ENCODE measurements at regions not wholly inside any gene's neighbourhood (a gene's known extent, or its start where the extent isn't known, plus 50 kb on each side); places are given as distances from the start of the nearest gene placed in this dataset.

GRCh38 chr6:21836277-21836676 is 242.7 kb downstream of the SOX4 start:
- no peak for DNase-seq (ENCODE audit: low spot score)
- CTCF ChIA-PET, result no interaction called here
- no peak overlapping the region for H3K27ac ChIP-seq
- TF ChIP-seq CTCF (conservative IDR thresholded peaks at IDR 0.05; ENCODE audit: low read depth), result no peak
- POLR2A ChIA-PET (ENCODE audit: low non-redundant PET), result no interaction called here

DNA sequence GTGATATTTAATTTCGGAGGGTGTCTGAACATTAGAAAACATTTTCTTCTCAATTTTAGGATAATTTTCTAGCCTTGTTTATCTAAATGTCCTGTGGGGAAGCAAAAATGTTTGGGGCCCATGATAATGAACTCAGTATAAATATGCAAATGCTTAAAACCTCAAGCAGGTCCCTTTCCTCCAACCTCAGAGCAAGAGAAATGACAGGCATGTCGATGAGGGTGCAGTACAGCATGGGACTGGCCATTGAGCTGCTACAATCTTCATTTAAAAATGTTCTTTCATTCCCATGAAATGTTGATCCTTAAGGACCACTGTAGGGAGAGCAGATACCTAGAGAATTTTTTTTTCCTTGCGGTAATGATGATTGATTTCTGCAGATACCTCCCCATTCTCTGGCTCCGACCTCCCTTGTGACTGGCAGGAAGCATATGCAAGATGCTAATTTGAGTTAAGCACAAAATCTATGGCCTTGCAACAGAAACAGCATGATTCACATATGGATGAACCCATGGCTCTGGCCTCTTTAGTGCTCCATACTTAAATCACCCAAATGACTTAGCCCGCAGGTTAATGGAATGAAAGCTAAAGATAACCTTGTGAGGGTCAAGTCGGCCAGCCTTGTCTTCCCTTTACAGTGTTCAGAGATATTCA is 243.3 kb downstream of the SOX4 start:
- TF ChIP-seq CTCF (conservative IDR thresholded peaks at IDR 0.05; ENCODE audit: low read depth), result no peak
- no peak for DNase-seq (ENCODE audit: low spot score)
- ChIA-PET CTCF (no interaction called here), POLR2A (ENCODE audit: low non-redundant PET) (no interaction called here)
- H3K27ac ChIP-seq, result no peak overlapping the region

DNA sequence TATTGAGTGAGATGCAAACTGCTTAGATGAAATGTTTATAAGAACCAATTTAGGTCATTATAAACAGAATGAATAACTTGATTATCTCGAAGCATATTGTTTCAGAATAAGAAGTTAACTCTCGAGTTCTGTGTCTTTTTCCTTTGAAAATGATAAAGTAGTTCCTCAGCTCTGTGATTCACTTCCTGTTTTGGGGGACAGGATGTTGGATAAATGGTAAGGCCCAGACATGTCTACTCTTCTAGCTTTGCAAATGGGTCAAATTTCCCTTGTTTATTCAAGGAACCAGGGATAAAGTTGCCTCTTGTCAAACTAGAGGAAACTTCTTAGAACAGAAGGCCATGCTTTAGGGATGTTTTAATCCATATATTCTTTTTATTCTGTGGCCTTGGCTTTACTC is 246.9 kb downstream of the SOX4 start:
- POLR2A ChIA-PET (ENCODE audit: low non-redundant PET), result no interaction called here
- no peak overlapping the region for H3K27ac ChIP-seq
- CTCF ChIA-PET, result no interaction called here
- DNase-seq (ENCODE audit: low spot score), result no peak
- no peak for TF ChIP-seq CTCF (conservative IDR thresholded peaks at IDR 0.05; ENCODE audit: low read depth)

DNA sequence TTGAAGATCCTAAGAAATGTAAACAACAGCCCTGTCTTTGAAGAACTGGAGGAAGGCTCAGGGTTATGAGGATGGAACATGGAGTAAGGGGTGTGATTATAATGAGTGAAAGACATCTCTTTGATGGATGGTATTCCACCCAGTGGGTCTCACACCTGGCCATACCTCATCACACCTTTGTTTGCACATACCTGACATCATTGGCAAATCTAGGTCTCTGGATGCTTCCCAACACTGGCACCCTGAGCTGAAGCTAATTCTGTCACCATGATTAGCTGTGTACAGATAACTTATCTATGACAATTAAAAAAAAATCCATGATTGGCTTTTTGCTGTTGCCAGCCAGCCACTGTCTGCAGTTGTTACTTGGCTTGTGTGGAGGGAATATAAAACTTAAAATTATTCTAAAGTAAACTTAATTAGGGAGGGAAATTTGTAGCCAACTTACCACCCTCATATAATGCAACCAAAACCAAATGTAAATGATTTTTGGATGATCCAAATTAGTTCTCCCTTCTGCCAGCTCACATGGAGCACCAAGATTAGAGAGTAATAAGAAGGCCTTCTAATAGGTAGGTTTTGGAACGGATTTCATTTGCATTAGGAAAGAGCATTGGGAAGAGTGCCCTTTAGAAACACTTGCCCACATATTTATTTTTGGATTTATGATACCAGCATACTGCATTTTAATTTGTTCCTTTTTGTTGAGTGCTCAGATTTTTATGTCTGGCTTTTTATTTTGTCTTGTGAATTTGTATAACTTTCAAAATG is 249.5 kb downstream of the SOX4 start:
- no peak for DNase-seq (ENCODE audit: low spot score)
- ChIA-PET CTCF (no interaction called here), POLR2A (ENCODE audit: low non-redundant PET) (no interaction called here)
- TF ChIP-seq CTCF (conservative IDR thresholded peaks at IDR 0.05; ENCODE audit: low read depth), result no peak
- H3K27ac ChIP-seq, result no peak overlapping the region

DNA sequence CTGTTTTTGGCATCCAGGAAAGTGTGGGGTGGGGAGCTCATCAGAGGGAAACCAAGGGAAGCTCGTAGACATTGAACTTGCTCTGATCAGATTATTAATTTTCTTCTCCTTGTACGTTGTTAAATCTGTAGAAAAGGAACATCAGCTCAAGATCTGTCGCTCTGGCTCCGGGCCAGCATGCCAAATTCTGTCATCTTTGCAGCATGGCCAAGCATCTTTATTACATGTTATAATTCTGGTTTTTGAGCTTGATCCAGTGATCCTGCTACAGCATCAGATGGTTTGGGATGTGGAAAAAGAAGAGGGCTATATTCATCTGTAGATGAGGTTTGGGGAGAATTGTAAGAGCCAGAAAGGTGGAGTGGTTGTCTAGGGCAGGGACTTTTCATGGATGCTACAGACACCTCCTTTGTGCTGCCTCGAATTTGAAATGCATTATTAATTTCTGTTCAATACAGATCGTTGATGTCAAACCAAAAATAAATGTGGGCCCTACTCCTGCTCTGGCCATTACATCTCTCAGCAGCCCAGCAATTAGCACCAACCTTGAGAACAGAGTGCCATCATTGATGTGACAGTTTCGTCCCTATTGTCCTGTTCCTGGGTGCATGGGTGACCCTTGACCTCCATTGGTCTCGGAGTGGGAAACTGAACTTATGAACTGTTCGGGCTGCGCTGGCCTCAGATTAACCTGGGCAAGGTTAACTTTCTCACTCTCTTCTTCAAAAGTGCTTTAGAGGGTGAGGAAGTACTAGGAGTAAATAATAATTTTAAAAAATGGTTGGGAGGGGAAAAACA is 250.8 kb downstream of the SOX4 start:
- no peak overlapping the region for H3K27ac ChIP-seq
- POLR2A ChIA-PET (ENCODE audit: low non-redundant PET), result no interaction called here
- no peak for DNase-seq (ENCODE audit: low spot score)
- no peak for TF ChIP-seq CTCF (conservative IDR thresholded peaks at IDR 0.05; ENCODE audit: low read depth)
- CTCF ChIA-PET, result no interaction called here

DNA sequence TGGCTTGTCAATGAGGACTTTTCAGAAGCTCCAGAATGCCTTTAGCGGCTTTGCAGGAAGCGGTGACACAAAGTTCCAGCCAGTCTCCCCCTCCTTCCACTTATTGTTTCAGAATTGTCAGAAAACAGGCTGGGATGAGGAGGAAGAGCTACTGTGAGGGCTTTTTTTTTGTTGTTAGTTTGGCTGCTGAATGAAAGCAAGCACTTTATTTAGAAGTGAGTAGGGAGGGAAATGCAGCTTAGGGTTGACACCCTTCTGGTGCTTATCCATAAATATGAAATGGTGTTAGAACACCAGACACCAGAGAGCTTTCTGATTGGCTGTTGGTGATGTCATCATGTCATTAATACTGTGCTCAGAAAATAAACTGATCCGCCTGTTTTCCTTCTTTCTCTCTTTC is 251.5 kb downstream of the SOX4 start:
- ChIA-PET CTCF (no interaction called here), POLR2A (ENCODE audit: low non-redundant PET) (no interaction called here)
- H3K27ac ChIP-seq, result no peak overlapping the region
- no peak for TF ChIP-seq CTCF (conservative IDR thresholded peaks at IDR 0.05; ENCODE audit: low read depth)
- DNase-seq (ENCODE audit: low spot score), result no peak

Data from RWPE1 (cell line).